GM04504 (cell line): ENCODE measurements at regions not wholly inside any gene's neighbourhood (a gene's known extent, or its start where the extent isn't known, plus 50 kb on each side); places are given as distances from the start of the nearest gene placed in this dataset.

Experiments used
- DNase-seq: peaks from one replicate; pipeline ENCODE4 v3.0.0-alpha.2; 2012; ENCODE audit warnings: low read depth

GRCh38 chr7:20945451-20945850 lies 158.8 kb upstream of the SP8 start:
- DNase-seq: no peak

- DNase-seq: no peak
These were observed 166.2 kb upstream of the SP8 start for GRCh38 chr7:20952916-20953315.

DNA sequence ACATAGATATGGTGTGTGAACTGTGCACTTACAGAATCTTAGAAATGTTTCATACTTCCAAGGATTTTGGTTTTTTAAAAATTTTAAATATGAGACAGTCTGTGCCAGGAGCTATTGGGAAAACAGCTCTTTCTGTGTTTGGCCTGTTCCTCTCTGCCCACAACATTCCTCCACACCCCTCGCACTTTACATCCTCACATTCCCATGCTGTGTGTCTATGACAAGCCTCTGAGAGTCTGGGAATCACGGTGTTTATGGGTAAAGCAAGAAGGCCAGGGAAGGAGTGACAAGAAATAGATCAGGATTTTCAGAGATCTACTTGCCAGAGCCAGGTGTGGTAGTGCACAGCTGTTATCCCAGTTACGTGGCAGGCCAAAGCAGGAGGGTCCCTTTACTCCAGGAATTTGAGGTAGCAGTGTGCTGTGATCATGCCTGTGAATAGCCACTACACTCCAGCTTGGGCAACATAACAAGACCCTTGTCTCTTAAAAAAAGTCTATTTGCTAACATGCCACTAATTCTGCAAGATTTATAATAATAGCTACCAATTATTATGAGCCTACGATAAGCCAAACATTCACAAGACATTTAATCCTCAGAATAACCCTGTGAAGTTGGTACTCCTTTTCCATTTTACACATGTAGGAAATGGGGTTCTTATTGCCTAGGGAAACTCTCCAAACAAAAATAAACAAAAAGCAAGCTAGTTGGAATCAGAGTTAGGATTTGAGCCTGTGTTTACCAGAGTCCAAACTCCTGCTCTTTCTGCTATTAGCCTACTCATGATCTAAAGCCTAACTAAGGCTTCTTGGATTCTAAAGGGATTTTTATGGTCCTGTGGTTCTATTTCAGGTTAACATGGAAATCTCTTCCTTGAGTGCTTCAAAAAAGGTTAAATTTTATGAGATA lies 168.3 kb upstream of the SP8 start:
- DNase-seq: no peak

- no peak for DNase-seq
These were observed 171.9 kb upstream of the SP8 start for GRCh38 chr7:20958572-20958971.

GRCh38 chr7:20959281-20959680 lies 172.6 kb upstream of the SP8 start:
- no peak for DNase-seq

DNA sequence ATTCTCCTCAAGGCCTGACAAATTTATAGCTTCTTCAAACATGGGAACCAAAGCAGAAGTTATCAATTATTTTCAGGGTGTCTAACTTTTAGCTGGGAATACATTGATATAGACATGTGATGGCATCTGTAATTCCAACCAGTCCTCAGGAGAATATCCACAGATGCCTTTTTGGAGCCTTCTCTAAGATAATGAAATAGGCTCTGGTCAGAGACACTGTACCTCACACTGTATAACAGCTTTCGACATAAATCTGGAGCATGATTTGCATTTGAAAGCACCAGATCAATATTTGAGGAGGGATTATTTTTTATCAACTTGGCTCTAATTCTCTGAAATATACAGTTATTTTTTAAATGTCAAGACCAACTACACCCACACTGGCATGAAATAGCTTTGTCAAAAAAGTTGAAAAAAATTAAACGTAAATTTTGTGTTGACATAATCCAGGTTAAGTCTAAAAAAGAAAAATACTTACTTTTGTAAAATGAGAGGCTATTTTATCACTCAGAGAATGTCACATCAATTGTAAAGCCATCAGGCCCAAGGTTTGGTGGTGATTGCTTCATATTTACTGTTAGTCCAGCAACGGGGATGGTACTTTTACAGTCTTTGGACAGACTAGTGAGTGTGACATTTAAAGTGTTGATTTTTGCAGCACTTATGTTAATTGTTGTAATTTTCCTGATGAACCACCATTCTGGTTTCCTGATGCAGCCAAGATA lies 177.0 kb upstream of the SP8 start:
- no peak for DNase-seq

DNA sequence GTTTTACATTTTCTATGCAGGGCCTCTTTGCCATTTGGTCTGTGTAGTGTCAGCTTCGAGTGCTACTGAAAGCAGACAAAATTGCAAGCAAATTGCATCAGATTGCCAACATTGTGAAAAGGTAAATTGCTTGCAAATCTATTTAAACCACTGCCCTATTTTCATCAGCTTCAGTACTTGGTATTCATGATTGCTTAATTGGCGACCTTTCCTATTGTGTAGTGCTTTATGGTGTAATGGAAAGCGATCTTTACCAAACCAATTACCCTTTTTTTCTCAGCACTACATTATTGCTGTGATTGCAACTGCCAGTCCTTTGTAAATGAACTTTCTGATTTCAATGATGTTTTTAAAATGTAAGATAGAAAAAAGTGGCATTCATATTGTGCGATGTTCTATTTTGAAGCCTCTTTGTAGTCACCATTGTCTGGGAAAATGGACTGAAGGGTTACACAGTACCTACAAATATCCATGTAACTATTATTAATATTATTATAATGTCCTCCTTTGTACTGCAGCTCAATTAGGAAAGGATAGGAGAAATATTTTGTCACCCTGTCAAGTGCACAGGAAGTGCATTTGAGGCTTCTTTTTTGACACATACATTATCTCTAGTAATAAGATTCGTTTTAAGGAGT lies 177.7 kb upstream of the SP8 start:
- DNase-seq: no peak

DNA sequence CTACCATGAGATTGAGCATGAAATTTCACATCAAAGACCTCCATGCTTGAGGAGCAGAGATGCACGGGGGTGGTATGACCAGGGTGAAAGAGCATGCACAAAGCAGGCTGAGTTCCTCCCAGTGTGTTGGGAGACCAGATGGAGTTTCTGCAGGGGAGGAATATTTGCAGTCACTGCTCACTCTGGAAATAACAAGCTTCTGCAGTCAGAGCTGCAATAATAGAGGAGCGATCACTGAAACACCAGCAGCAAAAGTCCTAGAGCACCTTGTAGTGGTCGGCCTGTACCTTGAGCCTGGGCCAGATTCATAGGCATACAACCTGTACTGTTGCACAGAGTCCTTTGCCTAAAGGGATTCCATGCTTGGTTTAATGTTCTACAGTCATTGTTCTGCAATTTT lies 184.5 kb upstream of the SP8 start:
- no peak for DNase-seq

DNA sequence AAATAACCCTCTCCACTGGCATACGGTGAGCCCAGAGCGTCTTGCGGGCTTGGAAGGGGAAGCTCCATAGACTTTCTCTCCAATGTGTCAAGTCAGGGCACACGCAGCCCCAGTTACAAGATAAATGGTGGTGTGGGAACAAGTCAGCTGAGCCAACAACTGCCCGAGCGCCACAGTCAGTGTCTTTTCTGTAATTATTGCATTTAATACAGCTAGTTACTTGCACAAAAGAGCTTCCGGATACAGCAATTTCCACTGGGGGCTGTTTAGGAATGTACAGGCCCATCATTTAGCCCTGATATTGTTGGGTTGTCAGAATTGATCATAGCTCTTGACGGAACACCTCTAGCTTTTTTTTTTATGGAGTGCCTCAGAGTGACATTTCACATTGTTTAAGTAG lies 193.5 kb upstream of the SP8 start:
- no peak for DNase-seq

- DNase-seq: no peak
These were observed 194.1 kb upstream of the SP8 start for GRCh38 chr7:20980668-20981264.

GRCh38 chr7:20988340-20988739 lies 201.7 kb upstream of the SP8 start:
- no peak for DNase-seq

GRCh38 chr7:20991544-20991943 lies 204.9 kb upstream of the SP8 start:
- no peak for DNase-seq

DNA sequence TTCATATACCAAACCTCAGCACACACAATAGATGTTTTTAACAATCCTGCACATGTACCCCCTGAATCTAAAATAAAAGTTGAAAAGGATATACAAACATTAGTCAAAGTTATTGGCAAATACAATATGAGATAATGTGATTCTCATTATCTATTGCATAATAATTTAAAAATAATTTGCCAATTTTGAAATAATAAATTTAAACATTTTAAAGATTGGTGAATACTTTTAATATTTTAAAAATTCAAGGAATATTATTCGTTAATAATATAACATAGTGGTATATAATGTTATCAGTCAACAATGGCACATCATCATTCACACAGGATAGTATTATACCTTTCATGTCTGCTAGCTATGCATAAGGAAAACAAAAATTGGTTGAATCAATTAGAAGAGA lies 207.0 kb upstream of the SP8 start:
- DNase-seq: no peak

DNA sequence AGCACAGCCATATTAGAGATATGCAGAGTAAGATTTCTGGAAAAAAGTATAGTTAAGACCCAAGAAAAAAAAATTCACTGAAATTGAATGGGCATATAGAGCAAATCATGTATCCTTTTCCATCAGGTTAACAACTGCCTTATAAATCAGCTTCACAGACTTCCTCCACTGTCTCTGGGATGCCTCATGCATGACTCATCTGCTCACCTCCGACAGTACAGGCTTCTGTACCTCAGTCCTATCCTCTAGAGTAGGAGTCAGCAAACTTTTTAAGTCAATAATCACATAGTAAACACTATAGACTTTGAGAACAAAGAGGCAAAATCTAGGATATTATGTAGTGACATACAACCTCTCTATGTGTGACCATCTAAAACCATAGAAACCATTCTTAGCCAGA lies 211.6 kb upstream of the SP8 start:
- no peak for DNase-seq

DNA sequence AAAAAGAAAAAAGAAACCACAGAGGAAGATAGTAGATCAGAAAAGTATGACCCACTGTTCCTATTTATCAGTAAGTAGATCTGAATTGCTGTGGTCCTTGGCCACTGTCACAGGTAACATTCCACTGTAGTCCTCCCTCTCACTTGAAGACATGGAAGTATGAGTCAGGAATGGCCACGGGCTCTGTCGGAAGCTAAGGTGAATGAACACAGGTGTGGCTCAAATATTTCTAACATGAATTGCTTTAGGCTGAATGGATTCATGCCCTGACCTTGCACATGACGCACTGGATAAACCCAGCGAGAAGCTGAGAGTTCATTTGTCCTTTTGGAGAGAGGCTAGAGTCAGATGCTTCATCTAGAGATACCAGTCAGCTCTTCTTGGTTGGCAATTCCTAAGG lies 224.5 kb upstream of the SP8 start:
- DNase-seq: no peak

DNA sequence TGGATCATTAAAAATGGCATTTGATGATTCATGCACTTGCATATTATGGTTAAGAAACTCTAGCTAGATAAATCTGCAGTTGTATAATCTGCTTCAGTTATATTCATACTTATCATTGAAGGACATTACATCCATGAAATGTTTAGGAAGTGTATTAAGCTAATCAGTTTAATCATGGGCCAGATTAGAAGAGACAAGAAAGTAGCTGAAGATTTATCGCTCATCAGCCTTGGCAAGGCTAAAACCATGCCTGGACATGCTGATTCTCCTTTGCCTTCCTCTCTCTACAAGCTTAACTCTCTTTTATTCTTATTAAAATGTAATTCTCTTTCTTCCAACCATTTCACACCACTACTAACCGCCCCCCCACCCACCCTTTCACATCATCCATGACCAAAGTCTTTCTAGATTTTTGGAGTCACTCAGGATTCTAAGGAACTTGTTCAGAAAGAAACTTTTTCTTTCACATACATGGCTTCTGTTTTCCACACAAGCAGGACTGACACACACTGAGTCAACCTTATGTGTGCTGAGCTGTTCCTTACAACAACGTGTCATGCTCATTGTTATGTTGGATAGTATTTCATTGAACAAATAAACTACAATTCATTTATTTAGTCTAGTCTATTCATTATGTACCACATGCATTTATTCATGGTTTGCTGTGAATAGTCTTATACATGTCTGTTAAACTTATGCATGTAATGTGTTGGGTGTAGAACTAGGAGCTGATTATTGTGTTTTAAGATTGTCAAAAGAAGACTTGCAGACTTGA lies 227.3 kb upstream of the SP8 start:
- no peak for DNase-seq

- no peak for DNase-seq
These were observed 234.0 kb upstream of the SP8 start for GRCh38 chr7:21020667-21021066.

DNA sequence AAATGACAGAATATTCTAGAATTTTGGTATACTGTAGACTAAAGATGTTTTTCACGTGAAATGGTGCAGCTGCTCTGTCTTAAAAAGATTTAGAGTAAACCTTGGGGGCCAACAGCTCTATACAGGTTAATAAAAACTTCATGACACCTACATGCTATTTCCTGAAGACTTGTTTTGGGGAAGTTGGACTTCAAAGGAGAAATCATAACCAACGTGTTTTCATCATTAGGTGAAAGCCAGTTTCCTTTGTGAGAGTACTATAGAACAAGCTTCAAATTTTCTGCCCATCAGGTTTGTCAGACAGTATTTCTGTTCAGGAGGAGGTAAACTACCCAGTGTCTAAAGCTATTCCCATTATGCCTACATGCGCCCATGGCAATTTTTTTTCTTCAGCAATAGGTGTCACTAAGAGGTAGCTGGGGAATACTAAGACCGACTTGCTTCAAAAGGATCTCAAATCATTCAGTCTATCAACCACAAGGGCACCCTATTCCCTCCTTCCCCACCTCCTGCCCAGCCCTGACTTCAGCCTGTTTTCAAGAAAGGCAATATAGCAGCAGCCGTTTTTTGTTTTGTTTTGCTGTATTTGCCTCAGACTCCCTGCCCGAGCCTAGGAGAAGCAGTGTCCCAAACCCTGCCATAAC lies 237.3 kb upstream of the SP8 start:
- no peak for DNase-seq

DNA sequence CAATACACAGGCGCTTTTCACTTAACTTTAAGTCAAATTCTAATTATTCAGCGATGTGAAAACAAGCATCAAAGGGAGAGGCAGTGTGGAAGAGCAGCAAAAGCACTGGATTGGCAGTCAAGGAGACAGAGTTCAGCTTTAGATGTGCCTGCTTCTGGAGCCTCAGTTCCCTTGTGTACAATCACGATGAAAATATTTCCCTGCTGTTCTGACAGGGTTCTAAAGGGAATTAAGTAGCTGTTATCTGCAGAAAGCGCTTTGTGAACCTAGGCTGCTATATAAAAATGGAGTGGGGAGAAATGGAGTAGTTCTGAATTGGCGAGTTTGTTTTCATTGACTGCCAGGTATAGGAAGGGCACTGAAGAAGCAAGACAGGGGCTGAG lies 237.8 kb upstream of the SP8 start:
- DNase-seq: no peak

- DNase-seq: no peak
These were observed 241.5 kb upstream of the SP8 start for GRCh38 chr7:21028186-21028585.

DNA sequence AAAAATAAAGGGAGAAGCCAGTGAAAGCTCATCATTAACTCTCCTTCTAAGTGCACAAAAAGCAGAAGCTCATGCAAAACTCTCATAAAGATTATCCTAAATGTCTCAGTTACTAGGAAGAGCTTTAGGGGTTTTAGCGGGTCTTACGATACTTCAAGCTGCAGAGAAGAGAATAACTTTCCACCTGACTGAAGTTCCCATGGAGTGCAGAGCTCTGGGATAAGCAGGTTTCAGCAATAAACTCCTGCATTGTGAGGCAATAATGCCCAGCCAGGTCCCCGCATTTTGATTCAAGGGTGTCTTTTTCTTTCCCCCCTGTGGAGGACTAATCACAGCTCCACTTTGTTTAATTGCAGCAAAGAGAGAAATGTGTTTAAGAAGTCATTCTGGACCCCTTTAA lies 241.9 kb upstream of the SP8 start:
- no peak for DNase-seq
